SK-N-SH treated with all-trans-retinoic acid at 6 μM for 48 hours (cell line): ENCODE measurements at regions not wholly inside any gene's neighbourhood (a gene's known extent, or its start where the extent isn't known, plus 50 kb on each side); places are given as distances from the start of the nearest gene placed in this dataset.

ENCODE experiments used
- ARNTL ChIP-seq: fragments of 450-650 bp; formaldehyde crosslinking; IDR thresholded peaks from 2 replicates; pipeline ENCODE4 v1.5.0; 2020; ENCODE audit warnings: low read depth, mild to moderate bottlenecking, moderate library complexity, borderline replicate concordance
- SNAI2 ChIP-seq: fragments of 250-450 bp; sonication (Bioruptor Pico); IDR thresholded peaks from 2 replicates; pipeline ENCODE4 v1.5.0; 2020; ENCODE audit warnings: mild to moderate bottlenecking, moderate library complexity
- TCF4 ChIP-seq: fragments of 250-450 bp; sonication (Bioruptor Pico); IDR thresholded peaks from 2 replicates; pipeline ENCODE4 v1.8.0; 2021; ENCODE audit warnings: mild to moderate bottlenecking, moderate library complexity, borderline replicate concordance
- ZFP30 ChIP-seq: fragments of 450-650 bp; formaldehyde crosslinking; IDR thresholded peaks from 2 replicates; pipeline ENCODE4 v1.5.0; 2022; ENCODE audit warnings: mild to moderate bottlenecking, moderate library complexity

DNA sequence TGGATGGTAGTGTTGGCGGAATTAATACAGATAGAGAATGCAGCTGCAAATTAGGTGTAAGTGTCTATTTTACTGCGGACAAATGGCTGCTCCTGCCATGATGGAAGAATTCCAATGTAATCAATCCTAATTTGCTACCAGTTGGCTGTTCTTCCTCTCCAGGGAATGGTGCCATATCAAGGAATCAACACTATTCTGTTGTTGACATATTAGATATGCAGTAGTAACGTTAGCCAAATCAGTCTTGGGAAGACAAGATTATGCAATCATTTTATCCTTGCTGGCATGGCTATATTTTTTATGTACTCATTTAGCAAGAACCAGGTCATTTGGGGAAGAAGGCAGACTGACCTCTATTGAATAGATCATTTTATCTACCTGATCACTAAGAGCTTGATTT is 271.2 kb upstream of the AGA start:
- TF ChIP-seq TCF4 (CRISPR knock-in tag), result no peak
- no peak for TF ChIP-seq ZFP30 (CRISPR knock-in tag)
- TF ChIP-seq SNAI2 (CRISPR knock-in tag), result no peak
- no peak for TF ChIP-seq ARNTL (CRISPR knock-in tag)
